K562 (cell line): ENCODE measurements at regions not wholly inside any gene's neighbourhood (a gene's known extent, or its start where the extent isn't known, plus 50 kb on each side); places are given as distances from the start of the nearest gene placed in this dataset.
A peak's percentile ranks its signal among the peaks of the same experiment; 100 is the strongest.
"Not testable (repeated sequence)": the region's sequence is repeated elsewhere in the genome, so short reads cannot be mapped to it uniquely, and the experiment has no call there.

Experiments used
- ATAC-seq: fragments of 200-7000 bp; cut with Tn5 transposase; 3 replicates; pipeline ENCODE4 v1.9.1; 2020; ENCODE audit warnings: moderate library complexity
- BruUV-seq: library from RNA; stranded (reverse); fragments of 400-500 nt; replicated peaks from 2 replicates; lab custom pipeline; 2021; lab: Mats Ljungman, UMichigan
- CTCF ChIA-PET: fragments of 300-600 bp; formaldehyde crosslinking; extraction: SDS; loops from one replicate; lab custom pipeline; 2021; ENCODE audit warnings: low intra/inter-chr PET ratio; lab: Yijun Ruan, JAX
- POLR2A ChIA-PET: fragments of 300-600, 350-650 bp; sonication (Branson Sonifier 250); formaldehyde crosslinking; extraction: SDS; loops from one replicate; lab custom pipeline; 2021; ENCODE audit warnings: antibody characterized with exemption, inconsistent platforms; lab: Yijun Ruan, JAX
- DNase-seq, 4 experiments: peaks; one replicate each; pipeline versions ENCODE4 v3.0.0 to v3.0.0-alpha.2; 2011 to 2018; ENCODE audit warnings: low spot score in 3 of 4, mixed read lengths in 3 of 4; ENCODE audit errors: extremely low read depth in 1 of 4
- FAIRE-seq: peaks from 2 replicates; lab custom pipeline; 2011; peaks lifted over from hg19 to GRCh38; lab: Jason Lieb, UNC
- H2AFZ ChIP-seq: 2 replicates; pipeline ENCODE4 v1.6.0; 2011; ENCODE audit warnings: low read depth, low read length, control low read depth, inconsistent platforms
- H3K27ac ChIP-seq: fragments of 200-600 bp; 3 replicates; pipeline ENCODE4 v1.8.0; 2011; ENCODE audit warnings: low read depth, mild to moderate bottlenecking, control low read depth, inconsistent platforms, low read length, moderate library complexity, mixed read lengths; ENCODE audit errors: extremely low read depth
- H3K27me3 ChIP-seq, 2 experiments: fragments of 300-600 bp in 1 of 2; 2 replicates in 1 of 2; 3 replicates in 1 of 2; pipeline versions ENCODE4 v1.6.0 to v1.8.0; 2011; ENCODE audit warnings: inconsistent platforms in 2 of 2, low read length in 2 of 2, mild to moderate bottlenecking in 1 of 2, mixed read lengths in 1 of 2, moderate library complexity in 1 of 2; ENCODE audit not compliant: control insufficient read depth in 2 of 2, insufficient read depth in 2 of 2
- H3K36me3 ChIP-seq: fragments of 300-600 bp; 3 replicates; pipeline ENCODE4 v1.8.0; 2011; ENCODE audit warnings: mild to moderate bottlenecking, low read length, inconsistent platforms; ENCODE audit not compliant: control insufficient read depth, insufficient read depth
- H3K4me1 ChIP-seq, 2 experiments: fragments of 200-600 bp in 1 of 2; replicated peaks in 1 of 2; 2 replicates in 1 of 2; 3 replicates in 1 of 2; pipeline versions ENCODE4 v1.5.1 to v1.8.0; 2011; ENCODE audit warnings: inconsistent platforms in 2 of 2, low read length in 2 of 2, mild to moderate bottlenecking in 1 of 2, mixed read lengths in 1 of 2, moderate library complexity in 1 of 2; ENCODE audit not compliant: control insufficient read depth in 2 of 2, insufficient read depth in 2 of 2
- H3K4me2 ChIP-seq: 2 replicates; pipeline ENCODE4 v1.6.1; 2011; ENCODE audit warnings: low read length, control low read depth, inconsistent platforms, mixed read lengths; ENCODE audit not compliant: insufficient read depth
- H3K4me3 ChIP-seq: fragments of 200-600 bp; sonication (generic), shearing (Covaris generic); 2 replicates; pipeline ENCODE4 v1.5.1; 2016; ENCODE audit warnings: control low read depth, inconsistent platforms
- H3K79me2 ChIP-seq: fragments of 200-600 bp; 3 replicates; pipeline ENCODE4 v1.8.0; 2011; ENCODE audit warnings: low read length, inconsistent platforms; ENCODE audit not compliant: control insufficient read depth, insufficient read depth
- H3K9ac ChIP-seq, 2 experiments: 2 replicates each; pipeline versions ENCODE4 v1.6.0 to v1.6.1; 2011; ENCODE audit warnings: low read depth in 2 of 2, low read length in 2 of 2, control low read depth in 1 of 2, inconsistent platforms in 1 of 2, mild to moderate bottlenecking in 1 of 2, mixed read lengths in 1 of 2; ENCODE audit not compliant: insufficient read depth in 1 of 2
- H3K9me1 ChIP-seq: one replicate; pipeline ENCODE4 v1.6.0; 2011; ENCODE audit warnings: inconsistent platforms, mild to moderate bottlenecking, low read length, moderate library complexity; ENCODE audit not compliant: control insufficient read depth, insufficient read depth
- H3K9me3 ChIP-seq: replicated peaks from 2 replicates; pipeline ENCODE4 v1.5.1; 2011; ENCODE audit warnings: low read depth, low read length, inconsistent platforms; ENCODE audit not compliant: control insufficient read depth, insufficient read depth
- H4K20me1 ChIP-seq: replicated peaks from 2 replicates; pipeline ENCODE4 v1.6.1; 2011; ENCODE audit warnings: low read length, inconsistent platforms, mixed read lengths; ENCODE audit not compliant: control insufficient read depth, insufficient read depth
- DMBX1 ChIP-seq: fragments of 250-450 bp; sonication (Bioruptor Pico); IDR thresholded peaks from 2 replicates; pipeline ENCODE4 v1.8.0; 2022; ENCODE audit warnings: inconsistent platforms, mild to moderate bottlenecking, moderate library complexity, borderline replicate concordance
- NR2C1 ChIP-seq, 2 experiments: fragments of 450-650 bp; IDR thresholded peaks; 2 replicates each; pipeline ENCODE4 v1.6.1; 2017; ENCODE audit warnings: mild to moderate bottlenecking in 2 of 2, antibody characterized with exemption in 1 of 2, inconsistent platforms in 1 of 2, missing compliant biosample characterization in 1 of 2, missing genetic modification characterization in 1 of 2
- SMAD4 ChIP-seq: fragments of 250-450 bp; sonication (Bioruptor Pico); conservative IDR thresholded peaks from 2 replicates; pipeline ENCODE4 v1.8.0; 2021; ENCODE audit warnings: inconsistent platforms, mild to moderate bottlenecking, moderate library complexity
- WGBS: fragments of 100-300 bp; shearing (Covaris generic); methylation state at CpG from one replicate; pipeline ENCODE4 v1.1.6; 2016; ENCODE audit warnings: low coverage, mixed read lengths; ENCODE audit not compliant: insufficient coverage; ENCODE audit errors: missing lambda C conversion rate; 5-methylcytosine and 5-hydroxymethylcytosine counted together
- in situ Hi-C: fragments of 300-500 bp; cut with MboI; formaldehyde crosslinking; loops from 4 replicates; pipeline ENCODE4 v1.15.0; 2018; ENCODE audit warnings: inconsistent platforms, mixed read lengths
- intact Hi-C: fragments of 100-400 bp; cut with micrococcal nuclease; formaldehyde crosslinking; loops from 2 replicates; pipeline ENCODE4 v1.14.2; 2022
- TF ChIP-seq, protein P1 (sequence below): fragments of 450-650 bp; conservative IDR thresholded peaks from 2 replicates; pipeline ENCODE4 v1.6.1; 2016; ENCODE audit warnings: missing genetic modification characterization, low read depth, mild to moderate bottlenecking, missing compliant biosample characterization, moderate library complexity
- TF ChIP-seq, protein P2 (sequence below), 3 experiments: fragments of 200-800 bp in 1 of 3; sonication (Bioruptor generic) in 1 of 3; sonication (generic) in 1 of 3; formaldehyde crosslinking in 1 of 3; IDR thresholded peaks; 2 replicates each; pipeline versions ENCODE4 v1.6.1 to v1.8.0; 2016 to 2022; ENCODE audit warnings: mild to moderate bottlenecking in 2 of 3, missing compliant biosample characterization in 2 of 3, missing genetic modification characterization in 2 of 3, missing genetic modification reagents in 1 of 3

DNA sequence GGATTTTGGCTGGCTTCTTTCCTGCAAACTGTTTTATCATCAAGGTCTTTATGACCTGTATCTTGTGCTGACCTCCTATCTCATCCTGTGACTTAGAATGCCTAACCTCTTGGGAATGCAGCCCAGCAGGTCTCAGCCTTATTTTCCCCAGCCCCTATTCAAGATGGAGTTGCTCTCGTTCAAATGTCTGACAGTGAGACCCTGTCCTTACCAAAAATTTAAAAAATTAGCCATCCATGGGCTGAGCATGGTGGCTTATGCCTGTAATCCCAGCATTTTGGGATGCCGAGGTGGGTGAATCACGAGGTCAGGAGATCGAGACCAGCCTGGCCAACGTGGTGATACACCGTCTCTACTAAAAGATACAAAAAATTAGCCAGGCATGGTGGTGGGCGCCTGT lies 64.9 kb upstream of the GPR158 start:
- POLR2A ChIA-PET; H3K9ac ChIP-seq; H3K4me3 ChIP-seq; H3K4me1 ChIP-seq; ATAC-seq; FAIRE-seq; H3K4me2 ChIP-seq; CTCF ChIA-PET; DNase-seq; H3K9me3 ChIP-seq; H3K27me3 ChIP-seq; H3K27ac ChIP-seq; H3K36me3 ChIP-seq; H3K9me1 ChIP-seq; H2AFZ ChIP-seq; BruUV-seq; H4K20me1 ChIP-seq; H3K79me2 ChIP-seq; TF ChIP-seq NR2C1 (IDR thresholded peaks at IDR 0.05): not testable (repeated sequence)
- TF ChIP-seq, protein P1, sequence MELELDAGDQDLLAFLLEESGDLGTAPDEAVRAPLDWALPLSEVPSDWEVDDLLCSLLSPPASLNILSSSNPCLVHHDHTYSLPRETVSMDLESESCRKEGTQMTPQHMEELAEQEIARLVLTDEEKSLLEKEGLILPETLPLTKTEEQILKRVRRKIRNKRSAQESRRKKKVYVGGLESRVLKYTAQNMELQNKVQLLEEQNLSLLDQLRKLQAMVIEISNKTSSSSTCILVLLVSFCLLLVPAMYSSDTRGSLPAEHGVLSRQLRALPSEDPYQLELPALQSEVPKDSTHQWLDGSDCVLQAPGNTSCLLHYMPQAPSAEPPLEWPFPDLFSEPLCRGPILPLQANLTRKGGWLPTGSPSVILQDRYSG = 0 out of 2 replicates have a peak, but pooled peaks have one; percentile 36
- 0 out of 2 replicates have a peak, but pooled peaks have one; percentile 43 for TF ChIP-seq SMAD4 (CRISPR knock-in tag)
- TF ChIP-seq NR2C1 (tag; IDR thresholded peaks at IDR 0.05) = 0 out of 2 replicates have a peak, but pooled peaks have one; percentile 19
- TF ChIP-seq DMBX1 (CRISPR knock-in tag) = peak; percentile 24; the same call in 1 of the 2 replicates
- TF ChIP-seq, protein P2, sequence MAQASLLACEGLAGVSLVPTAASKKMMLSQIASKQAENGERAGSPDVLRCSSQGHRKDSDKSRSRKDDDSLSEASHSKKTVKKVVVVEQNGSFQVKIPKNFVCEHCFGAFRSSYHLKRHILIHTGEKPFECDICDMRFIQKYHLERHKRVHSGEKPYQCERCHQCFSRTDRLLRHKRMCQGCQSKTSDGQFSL (CRISPR knock-in tag; IDR thresholded peaks at IDR 0.05) = not testable (repeated sequence)
- TF ChIP-seq, protein P2 (tag; IDR thresholded peaks at IDR 0.05) = 0 out of 4 replicates have a peak, but pooled peaks of 1 of the 2 experiments have one; percentile 35
- in situ Hi-C loops (loop anchor here (10.0 kb wide), 1 partner anchor 525 kb away; no protein-coding TSS in a partner anchor), intact Hi-C loops (loop anchor here (5.0 to 10.0 kb wide), 3 partner anchors 72 to 595 kb away; no protein-coding TSS in a partner anchor)
- WGBS = 43% methylated on average over 7 of the region's 7 CpGs
